Gastrocnemius medialis (tissue), 4 donors: ENCODE measurements at regions not wholly inside any gene's neighbourhood (a gene's known extent, or its start where the extent isn't known, plus 50 kb on each side); places are given as distances from the start of the nearest gene placed in this dataset.

ENCODE experiments used
- CTCF ChIP-seq, 5 experiments: fragments of 450-650 bp in 3 of 5; fragments of 200-600 bp in 2 of 5; sonication (generic) in 2 of 5; IDR thresholded peaks in 4 of 5; conservative IDR thresholded peaks in 1 of 5; 1 replicate in 4 of 5; 2 replicates in 1 of 5; pipeline ENCODE4 v1.5.1; 2016 to 2019; ENCODE audit warnings: antibody characterized with exemption in 5 of 5, mild to moderate bottlenecking in 3 of 5, moderate library complexity in 3 of 5
- POLR2A ChIP-seq, 2 donors: fragments of 450-650 bp; IDR thresholded peaks; one replicate each; pipeline ENCODE4 v1.6.1; 2017; ENCODE audit warnings: antibody characterized with exemption in 2 of 2, mild to moderate bottlenecking in 2 of 2, moderate library complexity in 2 of 2

DNA sequence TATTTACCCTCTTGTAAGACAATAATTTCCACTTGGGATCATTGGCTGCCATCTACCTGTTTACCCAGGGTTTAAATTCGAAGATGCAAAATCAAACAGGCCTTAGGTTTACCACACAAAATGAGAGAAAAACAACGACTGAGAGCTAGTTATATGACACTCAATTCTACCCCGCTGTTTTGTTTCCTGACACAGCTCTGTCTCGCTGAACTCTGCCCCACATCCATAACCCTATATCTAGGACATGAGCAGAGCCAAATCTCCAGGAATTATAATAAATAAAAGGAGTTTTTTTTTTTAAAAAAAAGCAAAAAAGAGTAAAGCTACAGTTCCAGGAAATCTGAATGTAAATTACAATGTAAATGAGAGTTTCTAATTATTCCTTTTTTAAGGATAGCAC is 165.4 kb upstream of the NR2F2 start:
- TF ChIP-seq CTCF (IDR thresholded peaks at IDR 0.05 in 4 of 5, conservative IDR thresholded peaks at IDR 0.05 in 1 of 5) = no peak
- TF ChIP-seq POLR2A (IDR thresholded peaks at IDR 0.05) = no peak
